PC-9 (cell line): ENCODE measurements at regions not wholly inside any gene's neighbourhood (a gene's known extent, or its start where the extent isn't known, plus 50 kb on each side); places are given as distances from the start of the nearest gene placed in this dataset.

Source experiments
- BruUV-seq: library from RNA; stranded (reverse); fragments of 400-500 nt; replicated peaks from 2 replicates; lab custom pipeline; 2021; lab: Mats Ljungman, UMichigan
- CTCF ChIA-PET: fragments of 300-600 bp; sonication (Branson Sonifier 250); formaldehyde crosslinking; loops from one replicate; lab custom pipeline; 2022; ENCODE audit warnings: antibody characterized with exemption; lab: Charles Lee
- POLR2A ChIA-PET: fragments of 300-600 bp; sonication (Branson Sonifier 250); formaldehyde crosslinking; loops from one replicate; lab custom pipeline; 2022; ENCODE audit warnings: antibody characterized with exemption; ENCODE audit not compliant: unreplicated experiment; lab: Charles Lee
- DNase-seq, 2 experiments: peaks; one replicate each; pipeline versions ENCODE4 v3.0.0 to v3.0.0-alpha.2; 2015 to 2022; ENCODE audit warnings: mixed read lengths in 1 of 2
- H2AFZ ChIP-seq: fragments of 200-600 bp; sonication (generic); 2 replicates; pipeline ENCODE4 v1.8.1; 2017; ENCODE audit warnings: antibody characterized with exemption
- H3F3A ChIP-seq: fragments of 200-600 bp; sonication (generic); 2 replicates; pipeline ENCODE4 v1.8.1; 2017; ENCODE audit warnings: antibody characterized with exemption, mild to moderate bottlenecking, low read depth; ENCODE audit not compliant: insufficient read depth
- H3K27ac ChIP-seq: fragments of 200-600 bp; sonication (generic); 2 replicates; pipeline ENCODE4 v1.6.1; 2016; ENCODE audit warnings: mixed run types
- H3K27me3 ChIP-seq: fragments of 200-600 bp; sonication (generic); 2 replicates; pipeline ENCODE4 v1.6.1; 2016; ENCODE audit warnings: low read depth, mixed run types; ENCODE audit not compliant: insufficient read depth
- H3K36me3 ChIP-seq: fragments of 200-600 bp; sonication (generic); 2 replicates; pipeline ENCODE4 v1.6.1; 2016; ENCODE audit warnings: low read depth, mixed run types
- H3K4me1 ChIP-seq: fragments of 200-600 bp; sonication (generic); replicated peaks from 2 replicates; pipeline ENCODE4 v1.6.1; 2016; ENCODE audit warnings: mixed run types; ENCODE audit not compliant: insufficient read depth
- H3K4me2 ChIP-seq: fragments of 200-600 bp; sonication (generic); 2 replicates; pipeline ENCODE4 v1.6.1; 2017; ENCODE audit warnings: mixed run types
- H3K4me3 ChIP-seq: fragments of 200-600 bp; sonication (generic); 2 replicates; pipeline ENCODE4 v1.6.1; 2016; ENCODE audit warnings: mixed run types
- H3K79me2 ChIP-seq: fragments of 200-600 bp; sonication (generic); 2 replicates; pipeline ENCODE4 v1.6.1; 2017; ENCODE audit warnings: low read depth, mixed run types
- H3K9me2 ChIP-seq: fragments of 200-600 bp; sonication (generic); 2 replicates; pipeline ENCODE4 v1.8.1; 2017; ENCODE audit warnings: mild to moderate bottlenecking; ENCODE audit not compliant: insufficient read depth
- H3K9me3 ChIP-seq: fragments of 200-600 bp; sonication (generic); 2 replicates; pipeline ENCODE4 v1.8.1; 2016; ENCODE audit warnings: low read depth; ENCODE audit not compliant: insufficient read depth
- H4K20me1 ChIP-seq: fragments of 200-600 bp; sonication (generic); 2 replicates; pipeline ENCODE4 v1.8.1; 2017; ENCODE audit not compliant: insufficient read depth
- CTCF ChIP-seq: fragments of 200-600 bp; sonication (generic); conservative IDR thresholded peaks from 2 replicates; pipeline ENCODE4 v1.6.1; 2017; ENCODE audit warnings: mixed run types, antibody characterized with exemption, mild to moderate bottlenecking, moderate library complexity
- EZH2 ChIP-seq: fragments of 200-600 bp; sonication (generic); IDR thresholded peaks from 2 replicates; pipeline ENCODE4 v1.8.0; 2017; ENCODE audit warnings: antibody characterized with exemption, low read depth
- intact Hi-C: fragments of 100-400 bp; cut with micrococcal nuclease; formaldehyde crosslinking; loops from one replicate; pipeline ENCODE4 v1.10.0; 2022; ENCODE audit not compliant: unreplicated experiment

GRCh38 chrX:95733426-95733825, 951.2 kb upstream of the DIAPH2 start:
- CTCF ChIA-PET: no interaction called here
- H4K20me1 ChIP-seq: no peaks in the 10 kb centered on the region
- no peak overlapping the region for H3K4me3 ChIP-seq
- H3K9me3 ChIP-seq: no peaks in the 10 kb centered on the region
- no peaks in the 10 kb centered on the region for H3K79me2 ChIP-seq
- no TSS peak for BruUV-seq
- H3K4me2 ChIP-seq: no peak overlapping the region
- no peaks in the 10 kb centered on the region for H3K4me1 ChIP-seq
- DNase-seq: no peak
- POLR2A ChIA-PET: no interaction called here
- H2AFZ ChIP-seq: no peak overlapping the region
- H3K36me3 ChIP-seq: no peaks in the 10 kb centered on the region
- no peaks in the 10 kb centered on the region; the same call in 1 of the 2 replicates for H3K9me2 ChIP-seq
- H3F3A ChIP-seq: no peaks in the 10 kb centered on the region
- intact Hi-C loops: no loop called here
- H3K27ac ChIP-seq: no peak overlapping the region
- TF ChIP-seq CTCF: no peak
- no peak for TF ChIP-seq EZH2
- H3K27me3 ChIP-seq: no peaks in the 10 kb centered on the region

GRCh38 chrX:95754411-95754810, 930.2 kb upstream of the DIAPH2 start:
- H3K27me3 ChIP-seq: no peaks in the 10 kb centered on the region
- no peak for DNase-seq

GRCh38 chrX:95760356-95760755, 924.3 kb upstream of the DIAPH2 start:
- POLR2A ChIA-PET: no interaction called here
- CTCF ChIA-PET: no interaction called here
- no peaks in the 10 kb centered on the region for H3K36me3 ChIP-seq
- H3K79me2 ChIP-seq: no peaks in the 10 kb centered on the region
- no peak overlapping the region for H2AFZ ChIP-seq
- intact Hi-C loops: no loop called here
- H3K27me3 ChIP-seq: no peaks in the 10 kb centered on the region
- H3K4me1 ChIP-seq: no peaks in the 10 kb centered on the region
- H3K9me2 ChIP-seq: no peaks in the 10 kb centered on the region
- H4K20me1 ChIP-seq: no peaks in the 10 kb centered on the region
- no peak overlapping the region for H3K4me2 ChIP-seq
- H3K27ac ChIP-seq: no peak overlapping the region
- no peaks in the 10 kb centered on the region for H3F3A ChIP-seq
- BruUV-seq: no TSS peak
- DNase-seq: no peak
- H3K9me3 ChIP-seq: no peaks in the 10 kb centered on the region
- no peak overlapping the region for H3K4me3 ChIP-seq
- TF ChIP-seq CTCF: no peak
- no peak for TF ChIP-seq EZH2

More at GRCh38 chrX:95754411-95754810, 930.2 kb upstream of the DIAPH2 start:
- Histone ChIP-seq H2AFZ (no peak overlapping the region), H3K27ac (no peak overlapping the region), H3K4me2 (no peak overlapping the region), H3F3A (no peaks in the 10 kb centered on the region), H3K79me2 (no peaks in the 10 kb centered on the region), H3K4me1 (no peaks in the 10 kb centered on the region), H3K9me2 (no peaks in the 10 kb centered on the region), H3K4me3 (no peak overlapping the region), H4K20me1 (no peaks in the 10 kb centered on the region), H3K9me3 (no peaks in the 10 kb centered on the region), H3K36me3 (no peaks in the 10 kb centered on the region)
- intact Hi-C loops: no loop called here
- ChIA-PET POLR2A (no interaction called here), CTCF (no interaction called here)
- BruUV-seq: no TSS peak
- TF ChIP-seq EZH2 (no peak), CTCF (no peak)
